Activated CD4-positive, alpha-beta T cell treated with anti-CD3 and anti-CD28 coated beads for 1 hour (primary cell): ENCODE measurements at regions not wholly inside any gene's neighbourhood (a gene's known extent, or its start where the extent isn't known, plus 50 kb on each side); places are given as distances from the start of the nearest gene placed in this dataset.

Experiments
- DNase-seq: peaks from one replicate; pipeline ENCODE4 v3.0.0-alpha.2; 2020

DNA sequence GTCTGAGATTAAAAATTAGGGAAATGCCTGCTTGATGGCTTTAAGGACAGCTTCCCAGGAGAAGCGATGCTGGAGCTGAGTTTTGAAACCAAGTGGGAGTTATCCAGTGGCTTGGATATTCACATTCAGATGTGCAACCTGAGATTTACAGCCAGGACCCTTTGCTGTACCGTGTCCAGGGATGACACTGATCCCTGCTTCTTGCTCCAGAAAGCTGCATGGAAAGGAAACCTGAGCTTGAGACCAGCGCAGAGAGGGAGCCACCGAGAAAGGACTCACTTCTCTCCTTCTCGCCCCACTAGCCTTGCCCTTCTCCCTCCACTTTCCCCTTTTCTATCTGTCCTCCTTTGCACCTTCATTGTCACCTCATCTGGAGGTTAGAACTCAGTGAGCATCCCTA lies 254.5 kb upstream of the PPARGC1A start:
- DNase-seq, result no peak

DNA sequence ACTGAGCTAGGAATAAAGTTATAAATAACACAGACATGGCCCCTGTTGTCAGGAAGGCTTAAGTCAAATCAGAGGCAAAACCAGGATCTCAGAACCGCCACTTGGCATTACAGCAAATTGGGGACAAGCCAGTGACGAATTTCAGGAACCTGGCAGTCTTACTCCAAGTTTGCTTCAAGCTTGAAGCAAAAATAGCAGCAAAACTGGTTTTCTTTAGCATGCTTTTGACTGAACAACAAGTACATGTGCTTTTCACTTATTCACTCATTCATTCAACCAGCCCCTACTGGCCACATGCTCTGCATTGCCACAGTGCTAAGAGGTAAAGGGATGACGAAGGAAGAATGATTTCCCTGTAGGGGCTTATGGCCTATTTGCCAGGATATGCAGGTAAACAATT lies 253.9 kb upstream of the PPARGC1A start:
- no peak for DNase-seq

DNA sequence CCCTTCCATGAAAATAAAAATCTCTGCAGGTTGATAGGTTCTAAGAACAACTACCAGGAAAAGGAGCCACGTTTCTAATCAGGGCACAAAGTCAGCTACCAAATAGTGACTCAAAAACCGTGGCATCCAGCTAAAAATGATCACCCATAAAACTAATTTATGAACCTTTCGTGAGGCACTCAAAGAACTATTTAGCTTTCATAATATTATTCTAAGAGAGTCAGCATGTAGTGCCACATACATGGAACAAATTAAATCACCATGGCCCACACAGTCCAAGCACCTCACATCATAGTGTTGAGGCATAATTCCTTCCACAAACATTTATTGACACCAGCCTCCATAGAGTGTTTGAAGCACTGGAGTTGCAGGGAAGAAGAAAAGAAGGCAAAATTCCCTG lies 252.0 kb upstream of the PPARGC1A start:
- no peak for DNase-seq

DNA sequence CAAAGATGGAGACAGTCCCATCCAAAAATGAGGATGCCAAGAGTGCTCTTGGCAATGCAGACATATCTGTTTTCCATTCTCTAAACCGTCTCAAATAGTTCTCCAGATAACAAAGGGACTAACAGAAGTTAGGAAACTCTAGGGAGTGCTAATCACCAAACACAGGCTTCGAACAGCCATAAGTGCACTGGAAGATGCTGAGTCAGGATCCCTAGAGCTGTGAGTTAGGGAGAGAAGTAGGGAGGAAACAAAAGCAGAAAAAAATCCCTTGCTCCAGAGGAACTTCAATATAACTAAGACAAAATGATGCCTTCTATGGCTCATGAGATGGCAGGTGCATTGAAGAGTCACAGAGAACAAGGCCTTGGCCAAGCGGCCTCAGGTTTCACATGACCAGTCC lies 251.0 kb upstream of the PPARGC1A start:
- no peak for DNase-seq

DNA sequence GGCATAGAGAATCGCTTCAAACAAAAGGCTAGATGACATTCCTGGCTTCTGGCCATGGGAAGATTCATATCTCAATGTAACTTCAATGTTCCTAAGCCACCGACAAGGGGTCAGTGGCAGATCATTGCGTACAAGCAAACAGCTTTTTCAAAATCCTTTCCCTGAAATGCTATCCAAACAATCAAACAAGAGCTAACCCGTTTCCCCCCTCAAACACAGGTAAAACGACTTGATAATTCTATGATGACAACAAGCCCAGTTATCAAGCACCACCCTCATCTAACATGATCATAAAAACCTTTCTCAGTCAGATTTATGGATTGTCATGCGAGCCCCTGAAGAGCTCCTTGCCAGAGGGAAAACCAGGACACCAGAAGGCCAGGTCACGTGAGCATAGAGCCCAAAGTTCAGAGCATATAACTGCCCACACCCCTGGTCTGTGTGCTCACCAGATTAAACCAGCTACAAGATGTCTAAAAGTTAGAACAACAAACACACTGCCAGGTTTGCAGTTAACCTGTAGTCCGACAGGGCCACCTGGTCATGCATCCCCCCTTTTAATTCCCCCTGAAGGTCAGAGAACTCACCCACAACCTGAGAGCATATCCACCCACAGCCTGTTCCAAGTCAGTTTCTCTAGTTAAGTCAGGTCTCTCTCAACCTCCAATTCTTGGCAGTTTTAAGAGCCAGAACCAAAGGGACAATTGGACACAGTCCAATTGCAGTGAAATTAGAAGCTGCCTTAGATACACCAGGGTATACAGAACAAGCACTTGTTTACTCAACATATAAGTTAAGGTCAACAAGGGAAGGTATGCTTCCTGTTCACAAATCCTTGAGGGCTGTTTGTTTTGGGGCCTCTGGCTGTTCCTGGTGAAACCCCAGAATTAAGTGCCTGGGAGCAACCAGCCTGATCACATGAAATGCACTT lies 248.1 kb upstream of the PPARGC1A start:
- no peak for DNase-seq

DNA sequence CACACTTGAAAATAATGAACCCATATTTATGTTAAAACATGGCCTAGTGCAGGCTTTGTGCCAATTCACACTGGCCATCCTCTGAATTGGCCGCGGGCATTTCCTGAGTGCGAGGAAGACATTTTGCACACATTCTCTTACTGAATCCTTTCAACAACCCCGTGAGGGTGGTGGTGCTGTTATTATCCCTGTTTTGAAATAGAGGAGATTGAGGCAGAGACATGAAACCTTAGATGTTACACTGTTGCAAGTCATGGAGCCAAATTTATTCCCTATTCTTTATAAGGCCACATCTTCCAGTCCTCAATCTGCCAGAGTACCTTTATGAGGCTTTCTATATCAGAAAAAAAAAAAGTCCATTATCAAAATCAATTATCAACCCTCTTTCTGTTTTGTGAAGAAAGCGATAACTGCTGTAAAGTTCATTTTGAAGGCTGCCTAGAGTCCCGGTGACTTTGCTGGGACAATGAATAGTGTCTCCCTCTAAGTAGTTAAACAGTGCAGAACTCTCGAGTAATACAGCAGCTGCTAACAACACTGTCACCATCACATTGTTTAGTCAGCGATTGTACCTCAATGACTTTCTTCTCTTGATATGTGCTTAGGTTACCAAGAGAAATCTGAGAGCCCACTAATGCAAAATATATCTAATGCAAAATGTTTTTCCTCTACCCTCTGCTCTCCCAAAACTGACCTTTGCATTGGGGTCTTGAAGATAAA lies 242.3 kb upstream of the PPARGC1A start:
- no peak for DNase-seq

DNA sequence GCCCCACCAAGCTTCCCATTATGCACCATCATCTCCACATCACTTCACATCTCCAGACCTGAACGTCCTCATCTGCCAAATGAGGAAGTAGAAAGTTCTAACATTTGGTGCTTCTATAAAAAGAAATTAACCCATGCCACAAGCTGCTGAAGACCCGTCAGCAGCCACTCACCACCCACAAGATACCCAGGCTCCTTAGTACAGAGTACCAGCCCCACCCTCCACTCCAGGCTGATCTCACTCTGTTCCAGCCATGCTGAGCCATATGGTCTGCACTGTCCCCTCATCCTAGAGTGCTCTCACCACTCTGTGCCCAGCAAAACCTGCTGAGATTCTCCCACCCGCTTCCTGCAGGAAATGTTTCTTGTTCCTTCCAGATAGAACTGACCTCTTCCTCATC lies 240.8 kb upstream of the PPARGC1A start:
- no peak for DNase-seq

DNA sequence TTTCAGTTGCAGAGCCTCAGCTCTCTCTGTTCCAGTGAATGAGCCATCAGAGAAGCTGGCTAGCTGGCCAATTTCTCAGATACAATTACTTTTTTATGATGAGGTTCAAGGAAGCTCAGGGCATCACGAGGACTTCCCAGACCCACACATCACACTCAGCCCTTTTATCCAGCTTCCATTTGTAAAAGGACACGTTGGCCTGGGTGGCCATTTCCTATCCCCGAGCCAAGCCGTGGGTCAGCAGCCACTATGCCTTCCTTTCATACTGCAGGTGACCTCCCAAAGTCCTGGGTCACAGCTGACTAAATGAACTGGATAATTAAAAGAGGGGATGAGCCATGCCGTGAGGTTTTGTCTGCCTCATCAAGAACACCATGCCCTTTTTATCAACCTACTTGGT lies 236.9 kb upstream of the PPARGC1A start:
- DNase-seq, result no peak

DNA sequence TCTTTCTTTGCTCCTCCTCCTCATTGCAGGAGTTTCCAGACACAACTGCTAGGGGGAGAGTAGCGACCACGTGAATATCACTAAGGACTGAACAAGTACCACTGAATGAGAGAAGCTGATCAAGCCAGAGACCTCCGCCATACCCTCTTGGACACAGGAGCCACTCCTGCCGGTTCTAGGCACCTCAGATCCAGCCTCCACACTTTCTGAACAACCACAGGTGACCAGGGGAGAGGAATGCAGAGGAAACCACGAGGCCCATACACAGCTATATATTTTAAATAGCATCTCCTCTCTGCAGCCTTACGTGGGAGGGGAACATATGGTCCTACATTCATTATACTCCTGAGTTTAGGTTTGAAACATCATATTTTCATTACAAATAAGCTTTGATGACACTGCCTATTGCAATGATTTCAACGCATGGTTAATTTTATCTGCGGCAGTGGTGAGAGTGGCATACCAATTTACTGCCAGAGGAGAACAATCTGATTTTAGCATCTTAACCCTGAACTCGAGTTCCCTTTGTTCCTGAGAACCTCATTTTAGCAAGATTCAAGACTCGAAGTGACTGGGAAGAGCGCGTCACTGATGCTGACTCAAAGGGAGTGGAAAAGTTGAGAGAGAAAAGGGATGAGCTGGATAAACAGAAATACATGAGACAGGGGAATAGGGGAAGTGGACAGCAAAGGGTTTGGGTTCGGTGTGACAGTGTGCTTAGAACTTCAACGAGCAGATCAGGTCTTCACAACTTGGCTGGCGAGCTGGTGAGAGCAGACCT lies 231.7 kb upstream of the PPARGC1A start:
- DNase-seq, result no peak

DNA sequence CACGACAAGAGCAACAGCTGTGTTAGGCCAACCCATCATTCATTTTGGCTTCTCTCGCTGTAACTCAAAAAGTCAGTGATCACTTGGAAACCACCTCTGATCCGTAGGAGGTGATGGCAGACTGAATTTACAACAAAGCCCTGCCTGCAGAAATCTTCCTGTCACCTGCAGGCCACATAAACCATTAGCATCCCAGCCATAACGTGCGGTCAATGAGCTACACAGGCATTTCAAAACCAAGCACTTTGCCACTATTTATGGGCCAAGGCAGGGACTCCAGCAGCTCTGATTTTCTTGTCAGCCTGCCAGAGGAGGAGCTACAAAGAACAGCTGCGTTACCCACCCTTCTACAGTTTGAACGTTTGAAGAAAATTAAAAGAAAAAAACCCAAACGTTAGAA lies 228.1 kb upstream of the PPARGC1A start:
- DNase-seq, result no peak

DNA sequence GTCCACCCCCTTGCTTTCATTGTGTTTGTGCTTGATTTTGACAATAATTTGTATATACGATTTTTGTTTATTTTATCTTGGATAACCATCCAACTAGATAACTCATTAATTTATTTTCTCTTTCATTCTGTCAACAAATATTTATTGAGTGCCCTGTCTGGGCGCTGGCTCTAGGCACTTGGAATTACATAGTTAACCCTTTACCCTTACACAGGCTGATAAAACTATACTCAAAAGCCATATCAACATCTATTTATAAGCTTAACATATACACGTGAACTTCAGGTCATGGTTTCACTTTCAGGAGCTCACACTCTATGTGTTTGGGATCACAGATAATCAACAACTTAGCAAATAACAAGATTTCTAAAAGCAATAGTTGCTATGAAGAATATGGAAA lies 226.3 kb upstream of the PPARGC1A start:
- no peak for DNase-seq

DNA sequence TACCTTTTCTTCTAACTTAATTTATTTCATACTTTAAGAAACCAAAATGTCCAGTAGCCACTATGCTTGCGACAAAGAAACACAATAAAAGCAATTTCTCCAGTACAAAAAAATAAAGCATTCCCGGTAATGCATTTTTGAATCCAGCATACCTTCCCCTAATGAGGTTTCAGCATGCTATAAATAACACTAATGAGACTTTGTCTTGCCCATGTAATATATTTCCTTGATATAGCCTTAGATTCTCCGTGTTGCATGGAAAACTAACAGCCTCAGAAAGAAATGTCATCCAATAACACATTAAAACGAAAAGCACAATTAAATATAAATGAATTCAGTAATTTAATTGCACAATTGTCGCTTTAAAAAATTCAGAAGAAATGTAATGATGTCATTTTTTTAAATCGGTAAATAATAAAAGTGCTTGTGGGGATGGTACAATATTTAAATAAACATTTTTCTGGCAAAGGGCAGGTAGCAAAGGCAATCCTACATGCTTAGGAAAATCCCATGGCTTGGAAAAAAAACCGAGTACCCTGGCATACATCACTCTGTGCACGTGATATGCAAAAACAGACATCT lies 225.2 kb upstream of the PPARGC1A start:
- no peak for DNase-seq

DNA sequence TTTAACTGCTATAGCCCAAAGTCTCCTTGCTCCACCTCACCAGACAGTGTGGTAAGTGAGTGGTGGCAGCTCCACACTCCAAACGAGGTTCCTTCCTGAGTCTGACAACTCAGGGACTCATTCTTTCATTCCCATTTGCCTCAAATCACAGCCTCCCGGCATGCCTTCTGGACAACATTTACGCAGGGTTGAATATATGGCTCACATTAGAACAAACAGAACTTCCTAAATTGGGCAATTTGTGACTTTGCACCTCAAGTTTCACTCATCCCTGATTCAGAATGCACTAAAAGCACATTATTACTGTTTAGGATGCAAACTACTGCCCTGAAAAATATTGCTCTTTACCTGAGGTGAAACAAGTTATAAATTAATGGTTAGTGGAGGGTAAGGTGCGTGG lies 224.6 kb upstream of the PPARGC1A start:
- DNase-seq, result no peak

DNA sequence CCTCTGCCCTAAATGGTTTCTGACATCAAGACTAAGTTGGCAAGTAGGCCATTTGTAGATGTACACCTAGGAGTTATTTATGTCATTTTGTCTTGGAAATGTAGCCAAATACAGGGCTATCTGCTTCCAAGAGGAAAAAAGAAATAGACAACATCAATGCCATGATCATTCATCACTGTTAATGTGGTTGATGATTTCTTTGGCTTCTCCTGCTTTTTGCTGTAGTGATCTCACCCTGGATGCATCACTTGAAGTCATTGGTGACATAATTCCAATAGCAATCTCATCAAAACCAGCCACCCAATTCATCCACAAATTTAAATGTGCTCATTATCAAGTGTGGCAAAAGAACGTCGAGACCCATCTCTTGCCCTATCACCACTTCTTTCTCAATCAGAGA lies 222.6 kb upstream of the PPARGC1A start:
- DNase-seq, result no peak

DNA sequence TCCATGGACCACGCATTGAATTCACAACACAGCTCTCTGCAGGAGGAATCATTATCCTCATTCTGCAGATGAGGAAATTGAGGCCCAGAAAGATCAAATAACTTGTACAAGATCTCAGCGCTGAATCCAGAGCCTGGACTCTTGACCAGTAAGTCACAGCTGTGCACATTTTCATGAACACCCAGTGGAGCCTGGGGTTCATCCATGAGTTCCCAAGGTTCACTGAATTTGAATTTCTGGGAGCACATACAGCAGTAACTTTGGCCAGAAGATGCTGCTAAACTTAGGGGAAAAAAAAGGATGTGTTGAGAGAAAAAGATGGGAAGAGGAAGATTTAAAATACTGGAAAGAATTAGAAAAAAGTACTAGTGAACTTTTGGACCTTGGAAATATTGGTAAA lies 218.7 kb upstream of the PPARGC1A start:
- no peak for DNase-seq

DNA sequence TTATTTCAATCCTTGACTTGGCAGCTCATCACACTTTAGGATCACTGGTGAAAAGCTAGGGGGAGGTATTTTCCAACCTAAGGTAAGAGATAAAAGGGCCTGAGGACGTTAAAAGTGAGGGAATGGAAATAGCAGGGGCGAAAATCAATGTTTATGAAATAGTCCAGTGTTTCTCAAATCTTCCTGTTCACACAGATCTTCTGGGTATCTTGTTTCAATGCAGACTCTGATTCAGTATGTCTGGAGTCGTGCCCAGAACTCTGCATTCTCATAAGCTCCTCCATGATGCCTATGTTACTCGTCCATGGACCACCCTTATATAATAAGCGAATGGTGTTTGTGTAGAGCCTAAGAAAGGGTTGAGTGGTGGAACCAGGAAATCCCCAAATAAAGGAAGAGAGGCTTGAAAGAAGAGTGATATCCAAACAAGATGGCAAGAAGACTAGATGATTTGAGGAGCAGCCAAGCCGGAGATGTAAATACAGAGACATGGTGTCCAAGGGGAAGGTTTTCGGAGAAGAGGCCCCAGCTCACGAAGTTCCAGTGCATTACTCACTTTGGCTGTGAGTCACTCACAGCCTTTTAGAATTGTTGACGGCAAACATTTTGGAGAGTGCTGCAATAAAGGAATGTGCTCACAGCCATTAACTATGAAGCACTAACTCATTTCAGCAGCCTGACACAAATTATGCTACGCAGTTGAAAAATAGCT lies 215.6 kb upstream of the PPARGC1A start:
- DNase-seq, result no peak

DNA sequence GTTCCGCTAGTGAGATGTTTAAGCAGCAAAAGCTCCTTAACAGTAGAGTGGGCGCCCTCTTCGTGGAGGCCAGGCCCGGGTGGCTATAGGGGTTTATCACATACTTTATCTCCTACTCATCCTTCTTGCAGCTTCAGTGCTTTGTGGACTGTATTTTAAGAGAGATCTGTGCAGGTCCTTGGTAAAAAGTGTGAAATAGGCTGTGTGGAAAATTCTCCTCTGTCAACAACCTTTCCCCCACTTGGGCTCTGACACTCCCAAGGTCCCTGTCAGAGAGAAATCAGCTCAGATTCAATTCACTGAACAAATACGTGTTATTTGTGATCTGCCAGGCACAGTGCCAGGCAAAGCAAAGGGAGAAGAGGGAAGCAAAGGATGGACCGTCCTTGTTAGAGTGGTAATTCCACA lies 214.3 kb upstream of the PPARGC1A start:
- DNase-seq, result no peak

DNA sequence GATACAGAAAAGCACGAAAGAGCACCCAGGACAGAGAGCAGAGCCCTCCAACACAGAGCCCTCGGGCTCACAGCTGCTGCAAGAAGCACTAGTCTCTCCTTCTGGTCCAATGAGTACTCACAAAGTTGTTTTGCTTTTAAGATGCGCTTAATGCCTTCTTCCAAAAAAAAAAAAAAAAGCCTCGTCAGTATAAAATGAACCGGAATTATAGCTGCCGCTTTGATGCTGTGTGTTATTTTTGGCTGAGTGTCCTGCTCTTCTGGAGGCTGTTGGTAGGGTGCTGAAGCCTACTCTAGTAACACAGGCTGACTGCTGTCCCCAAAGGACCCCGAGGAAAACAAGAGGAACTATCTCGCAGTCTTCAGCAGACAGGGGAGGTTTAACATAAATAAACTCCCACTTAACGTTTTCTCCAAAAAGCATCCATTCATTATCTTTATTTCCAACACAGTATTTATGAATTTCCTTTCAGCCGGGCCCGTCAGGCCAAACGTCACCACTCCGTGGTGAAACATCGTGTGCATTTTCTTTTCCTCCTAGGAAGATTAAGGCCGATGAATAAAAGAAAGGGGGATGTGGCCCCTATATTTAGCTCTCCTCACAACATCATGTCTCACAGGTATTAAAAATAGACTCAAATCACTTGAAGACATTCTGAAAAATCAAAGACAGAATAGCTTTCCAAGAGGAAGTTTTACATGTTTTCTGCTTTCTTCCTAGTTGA lies 213.7 kb upstream of the PPARGC1A start:
- no peak for DNase-seq

DNA sequence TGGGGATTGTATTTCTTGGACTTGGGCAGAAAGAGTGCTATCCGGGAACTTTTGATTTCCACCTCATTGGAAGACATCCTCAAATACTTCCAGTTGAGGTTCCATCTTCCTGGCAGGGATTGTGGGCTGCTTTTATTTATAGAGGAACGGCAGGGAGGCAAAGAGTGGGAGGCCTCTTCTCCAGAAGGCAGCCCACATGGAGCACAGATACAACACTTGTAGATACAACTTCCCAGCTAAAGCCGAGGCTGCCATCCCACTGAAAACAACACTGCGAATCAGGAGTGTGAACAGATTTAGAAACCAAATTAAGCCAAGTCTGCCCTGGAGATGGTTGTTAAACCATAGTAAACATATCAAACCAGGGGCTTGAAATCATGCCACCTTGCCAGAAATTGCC lies 212.8 kb upstream of the PPARGC1A start:
- no peak for DNase-seq

DNA sequence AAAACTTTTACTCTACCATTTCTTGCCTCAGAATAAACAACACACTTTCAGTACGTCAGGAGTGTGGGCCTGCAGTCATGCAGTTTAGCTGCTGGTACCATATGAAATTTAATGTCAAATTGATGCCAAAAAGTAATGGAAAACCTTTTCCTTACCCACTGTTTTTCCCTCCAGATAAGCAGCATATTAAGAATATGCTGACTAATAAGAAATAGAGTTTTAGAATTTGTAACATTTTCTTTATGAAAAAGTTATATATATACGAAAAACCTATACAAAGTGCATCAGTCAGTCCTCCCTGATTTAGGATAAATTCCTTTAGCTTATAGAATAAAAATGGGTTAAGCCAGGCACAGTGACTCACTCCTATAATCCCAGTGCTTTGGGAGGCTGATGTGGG lies 206.8 kb upstream of the PPARGC1A start:
- no peak for DNase-seq

DNA sequence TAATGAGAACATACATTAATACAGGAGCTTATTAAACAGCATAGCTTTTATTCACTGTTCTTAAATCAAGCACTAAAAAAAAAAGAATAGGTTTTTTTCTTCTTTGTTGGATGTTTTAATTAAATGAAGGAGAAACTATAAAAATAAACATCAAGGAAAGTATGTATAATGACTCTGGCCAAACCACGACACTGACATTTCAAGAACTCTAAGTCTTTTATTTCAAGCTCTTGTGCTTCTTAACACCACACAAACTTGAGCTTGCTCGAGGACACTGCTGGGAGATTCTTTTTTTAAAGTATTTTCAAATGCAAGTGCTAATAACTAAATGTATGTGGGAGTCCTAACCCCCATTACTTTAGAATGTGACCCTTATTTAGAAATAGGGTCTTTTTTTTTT lies 204.9 kb upstream of the PPARGC1A start:
- DNase-seq, result no peak

DNA sequence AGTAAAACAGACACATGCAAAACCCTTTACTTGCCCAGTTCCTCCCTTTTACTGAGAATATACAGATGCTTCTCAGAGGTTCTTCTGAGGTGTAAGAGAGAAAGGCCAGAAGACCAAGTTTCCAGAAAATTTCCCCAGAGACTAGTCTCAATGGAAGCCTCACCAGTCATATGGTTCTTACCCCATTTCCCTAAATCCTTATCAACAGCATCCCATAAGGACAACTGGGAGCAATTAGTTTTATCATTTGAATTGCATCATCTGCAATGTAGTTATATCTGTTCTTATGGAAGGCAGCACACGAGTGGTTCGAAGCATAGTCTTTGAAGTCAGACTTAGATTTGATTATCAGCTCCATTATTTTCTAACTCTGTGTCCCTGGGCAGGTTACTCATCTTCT lies 203.6 kb upstream of the PPARGC1A start:
- no peak for DNase-seq
